ENCODE measurements at regions not wholly inside any gene's neighbourhood (a gene's known extent, or its start where the extent isn't known, plus 50 kb on each side); places are given as distances from the start of the nearest gene placed in this dataset.

DNA sequence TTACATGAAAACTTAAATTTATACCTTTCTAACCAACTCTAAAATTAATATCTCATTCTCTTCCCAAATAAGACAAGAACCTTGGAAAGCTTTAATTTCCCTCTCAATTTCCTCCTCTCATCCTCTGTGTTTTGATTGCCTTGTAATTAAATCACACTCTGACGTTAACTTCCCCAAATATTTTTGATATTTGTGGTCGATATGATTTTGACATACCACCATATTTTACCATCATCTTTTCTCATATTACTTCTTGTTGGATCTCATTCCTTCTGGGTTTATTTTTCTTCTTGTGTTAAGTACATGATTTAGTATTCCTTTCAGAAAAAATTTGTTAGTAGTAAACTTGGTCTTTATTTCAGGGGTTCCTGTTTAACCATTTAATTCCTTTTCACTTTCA is 69.6 kb downstream of the RDH14 start:
- DNase-seq = no peak
- WGBS, 2 donors = 59 to 64% methylated on average over 2 of the region's 2 CpGs
- no peak for TF ChIP-seq POLR2A (IDR thresholded peaks at IDR 0.05)
- TF ChIP-seq, protein P1, sequence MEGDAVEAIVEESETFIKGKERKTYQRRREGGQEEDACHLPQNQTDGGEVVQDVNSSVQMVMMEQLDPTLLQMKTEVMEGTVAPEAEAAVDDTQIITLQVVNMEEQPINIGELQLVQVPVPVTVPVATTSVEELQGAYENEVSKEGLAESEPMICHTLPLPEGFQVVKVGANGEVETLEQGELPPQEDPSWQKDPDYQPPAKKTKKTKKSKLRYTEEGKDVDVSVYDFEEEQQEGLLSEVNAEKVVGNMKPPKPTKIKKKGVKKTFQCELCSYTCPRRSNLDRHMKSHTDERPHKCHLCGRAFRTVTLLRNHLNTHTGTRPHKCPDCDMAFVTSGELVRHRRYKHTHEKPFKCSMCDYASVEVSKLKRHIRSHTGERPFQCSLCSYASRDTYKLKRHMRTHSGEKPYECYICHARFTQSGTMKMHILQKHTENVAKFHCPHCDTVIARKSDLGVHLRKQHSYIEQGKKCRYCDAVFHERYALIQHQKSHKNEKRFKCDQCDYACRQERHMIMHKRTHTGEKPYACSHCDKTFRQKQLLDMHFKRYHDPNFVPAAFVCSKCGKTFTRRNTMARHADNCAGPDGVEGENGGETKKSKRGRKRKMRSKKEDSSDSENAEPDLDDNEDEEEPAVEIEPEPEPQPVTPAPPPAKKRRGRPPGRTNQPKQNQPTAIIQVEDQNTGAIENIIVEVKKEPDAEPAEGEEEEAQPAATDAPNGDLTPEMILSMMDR (IDR thresholded peaks at IDR 0.05) = no peak
- no peaks in the 10 kb centered on the region for H3K27me3 ChIP-seq
- no peaks in the 10 kb centered on the region for H3K9me3 ChIP-seq
- no peaks in the 10 kb centered on the region for H3K4me1 ChIP-seq
- intact Hi-C loops (cut with DNase I) = no loop called here
- H3K4me3 ChIP-seq (replicated peaks in 1 of 3) = no peak overlapping the region
- H3K36me3 ChIP-seq = no peaks in the 10 kb centered on the region
- H3K27ac ChIP-seq = no peak overlapping the region

DNA sequence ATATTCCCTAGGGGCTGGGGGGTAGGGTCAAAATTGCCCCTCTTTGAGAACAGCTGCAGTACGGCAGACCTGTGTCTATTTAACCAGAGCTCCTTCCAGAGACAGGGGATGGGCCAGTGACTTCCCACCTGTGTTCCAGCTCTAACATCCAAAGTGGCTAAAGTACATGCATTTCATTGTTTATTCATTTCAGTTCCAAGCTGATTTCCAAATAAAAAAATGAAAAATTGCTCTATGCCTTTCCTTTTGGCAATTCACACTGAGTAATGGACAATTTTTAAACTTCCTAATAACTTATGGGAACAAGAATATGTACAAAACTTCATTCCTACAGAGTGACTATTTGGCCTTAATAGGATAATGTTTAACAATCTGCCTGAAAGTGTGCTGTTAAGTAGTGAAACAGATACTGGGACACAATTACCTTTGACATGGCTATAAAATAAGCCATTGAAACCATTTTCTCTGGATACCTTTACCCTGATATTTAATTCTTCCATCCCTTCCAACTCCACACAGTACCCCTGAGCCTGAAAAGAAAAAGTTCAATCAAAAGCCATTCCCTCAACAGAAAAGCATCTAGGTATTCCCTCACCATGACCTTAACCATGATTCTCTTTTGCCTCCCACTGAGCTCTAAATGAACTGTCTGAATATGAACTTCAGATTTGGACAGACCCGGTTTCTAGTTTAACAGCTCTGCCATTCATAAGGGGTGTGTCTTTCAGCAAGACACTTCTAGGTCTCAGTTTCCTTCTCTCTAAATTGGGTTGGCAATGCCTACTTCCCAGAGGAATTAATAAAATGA is 73.1 kb downstream of the RDH14 start:
- no peaks in the 10 kb centered on the region for H3K4me1 ChIP-seq
- TF ChIP-seq POLR2A (IDR thresholded peaks at IDR 0.05) = no peak
- TF ChIP-seq, protein P1 (IDR thresholded peaks at IDR 0.05) = no peak
- H3K27ac ChIP-seq = no peak overlapping the region
- no peak for DNase-seq
- 89 to 91% methylated on average over 2 of the region's 2 CpGs for WGBS, 2 donors
- no peak overlapping the region for H3K4me3 ChIP-seq (replicated peaks in 1 of 3)
- no peaks in the 10 kb centered on the region for H3K27me3 ChIP-seq
- intact Hi-C loops (cut with DNase I) = no loop called here
- H3K9me3 ChIP-seq = no peaks in the 10 kb centered on the region
- H3K36me3 ChIP-seq = no peaks in the 10 kb centered on the region

DNA sequence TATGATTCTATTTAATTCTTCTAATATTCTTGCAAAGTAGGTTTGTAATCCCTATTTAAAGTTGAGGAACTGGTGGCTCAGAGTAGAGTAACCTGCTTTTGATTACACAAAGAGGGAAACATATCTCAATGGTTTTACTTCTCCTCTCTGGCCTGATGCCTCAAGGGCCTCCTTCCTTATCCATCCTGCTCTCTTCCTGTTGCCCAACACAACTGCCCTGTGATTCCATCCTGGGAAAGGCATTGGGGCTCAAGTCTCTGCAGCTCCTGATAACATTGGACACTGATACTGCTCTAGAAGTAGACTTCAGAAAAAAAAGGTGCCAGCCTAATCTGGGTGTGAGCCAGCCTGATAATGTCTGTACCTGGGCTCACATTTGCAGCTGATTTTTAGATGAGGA is 75.8 kb downstream of the RDH14 start:
- TF ChIP-seq, protein P1 (IDR thresholded peaks at IDR 0.05) = no peak
- no peak for TF ChIP-seq POLR2A (IDR thresholded peaks at IDR 0.05)
- Histone ChIP-seq H3K27me3 (no peaks in the 10 kb centered on the region), H3K9me3 (no peaks in the 10 kb centered on the region), H3K27ac (no peak overlapping the region), H3K4me3 (replicated peaks in 1 of 3) (no peak overlapping the region), H3K4me1 (no peaks in the 10 kb centered on the region), H3K36me3 (no peaks in the 10 kb centered on the region)
- intact Hi-C loops (cut with DNase I) = no loop called here
- no peak for DNase-seq

DNA sequence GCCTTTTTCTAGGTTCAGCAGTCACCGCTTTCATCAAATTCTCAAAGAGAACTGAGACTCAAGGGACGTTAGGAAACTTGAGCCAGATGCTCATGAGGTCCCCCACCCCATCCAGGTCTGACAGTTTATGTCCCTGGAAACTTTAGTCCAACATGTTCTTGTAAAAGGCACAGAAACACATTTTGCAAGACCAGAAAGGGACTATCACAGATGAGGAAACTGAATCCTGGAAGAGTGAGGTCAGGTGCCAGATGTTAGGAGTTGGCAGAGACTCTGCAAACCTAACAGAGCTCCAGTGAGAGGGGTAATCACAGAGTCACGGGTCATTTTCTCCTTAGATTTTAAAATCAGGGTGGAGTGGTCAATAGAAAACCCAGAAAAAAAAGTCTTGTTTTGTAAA is 76.6 kb downstream of the RDH14 start:
- no peak for DNase-seq
- no peaks in the 10 kb centered on the region for H3K27me3 ChIP-seq
- TF ChIP-seq, protein P1 (IDR thresholded peaks at IDR 0.05) = no peak
- TF ChIP-seq POLR2A (IDR thresholded peaks at IDR 0.05) = no peak
- intact Hi-C loops (cut with DNase I) = no loop called here
- no peaks in the 10 kb centered on the region for H3K36me3 ChIP-seq
- no peak overlapping the region for H3K4me3 ChIP-seq (replicated peaks in 1 of 3)
- WGBS, 2 donors = 81 to 87% methylated on average over 3 of the region's 3 CpGs
- no peaks in the 10 kb centered on the region for H3K4me1 ChIP-seq
- H3K27ac ChIP-seq = no peak overlapping the region
- H3K9me3 ChIP-seq = no peaks in the 10 kb centered on the region

DNA sequence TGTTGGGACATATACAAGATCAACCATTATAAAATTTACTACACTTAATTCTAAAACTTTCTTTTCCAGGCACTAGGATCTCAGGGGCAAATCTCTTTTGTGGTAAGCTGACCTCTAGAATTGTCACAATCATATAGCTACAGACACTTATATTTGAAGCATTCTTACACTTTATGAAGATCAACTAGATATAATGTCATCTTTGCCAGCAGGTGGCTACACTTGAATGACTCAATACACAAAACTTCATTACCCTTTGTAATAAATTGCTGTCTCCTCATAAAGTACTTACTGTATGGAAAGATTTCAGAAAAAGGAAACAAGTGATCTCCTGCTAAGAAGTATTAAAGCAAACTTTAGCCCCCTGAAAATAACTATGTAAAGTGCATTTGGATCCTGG is 77.8 kb downstream of the RDH14 start:
- Histone ChIP-seq H3K36me3 (no peaks in the 10 kb centered on the region), H3K27ac (no peak overlapping the region), H3K9me3 (no peaks in the 10 kb centered on the region), H3K27me3 (no peaks in the 10 kb centered on the region), H3K4me1 (no peaks in the 10 kb centered on the region), H3K4me3 (replicated peaks in 1 of 3) (no peak overlapping the region)
- intact Hi-C loops (cut with DNase I) = no loop called here
- no peak for DNase-seq
- no peak for TF ChIP-seq POLR2A (IDR thresholded peaks at IDR 0.05)
- TF ChIP-seq, protein P1 (IDR thresholded peaks at IDR 0.05) = no peak
